Type B pancreatic cell (in vitro differentiated cells): ENCODE measurements at regions not wholly inside any gene's neighbourhood (a gene's known extent, or its start where the extent isn't known, plus 50 kb on each side); places are given as distances from the start of the nearest gene placed in this dataset.

ENCODE experiments used
- DNase-seq: peaks from one replicate; pipeline ENCODE4 v3.0.0; 2021; ENCODE audit warnings: mixed read lengths; ENCODE audit not compliant: unreplicated experiment; ENCODE audit errors: extremely low spot score
- H3K27ac Mint-ChIP-seq: 2 replicates; pipeline ENCODE4 v1.8.0; 2021; ENCODE audit warnings: mild to moderate bottlenecking, mixed read lengths
- H3K27me3 Mint-ChIP-seq: 2 replicates; pipeline ENCODE4 v1.8.0; 2021; ENCODE audit warnings: mixed read lengths
- H3K36me3 Mint-ChIP-seq: 2 replicates; pipeline ENCODE4 v1.8.0; 2021; ENCODE audit warnings: mixed read lengths
- H3K4me1 Mint-ChIP-seq: one replicate; pipeline ENCODE4 v1.8.0; 2021; ENCODE audit warnings: mixed read lengths; ENCODE audit not compliant: unreplicated experiment
- H3K4me3 Mint-ChIP-seq: 2 replicates; pipeline ENCODE4 v1.8.0; 2021; ENCODE audit warnings: mild to moderate bottlenecking, mixed read lengths
- H3K9me3 Mint-ChIP-seq: 2 replicates; pipeline ENCODE4 v1.8.0; 2021; ENCODE audit warnings: mixed read lengths
- CTCF ChIP-seq: fragments of 200-600 bp; sonication (generic); conservative IDR thresholded peaks from 2 replicates; pipeline ENCODE4 v1.5.0; 2021; ENCODE audit warnings: antibody characterized with exemption, mild to moderate bottlenecking

- Mint-ChIP-seq H3K4me3 (no peak overlapping the region), H3K27me3 (no peaks in the 10 kb centered on the region), H3K9me3 (no peaks in the 10 kb centered on the region), H3K36me3 (no peaks in the 10 kb centered on the region), H3K27ac (no peak overlapping the region), H3K4me1 (no peaks in the 10 kb centered on the region)
- no peak for TF ChIP-seq CTCF
- DNase-seq, result no peak
Observed at GRCh38 chr18:76080430-76080829, 414.6 kb downstream of the ZNF516 start.

- H3K9me3 Mint-ChIP-seq, result no peaks in the 10 kb centered on the region
- no peaks in the 10 kb centered on the region for H3K27me3 Mint-ChIP-seq
- H3K4me3 Mint-ChIP-seq, result no peak overlapping the region
- TF ChIP-seq CTCF, result no peak
- no peaks in the 10 kb centered on the region for H3K36me3 Mint-ChIP-seq
- no peaks in the 10 kb centered on the region for H3K4me1 Mint-ChIP-seq
- DNase-seq, result no peak
- H3K27ac Mint-ChIP-seq, result no peak overlapping the region
Observed at GRCh38 chr18:76075777-76076176, 419.3 kb downstream of the ZNF516 start.

GRCh38 chr18:76064998-76065397, 430.0 kb downstream of the ZNF516 start:
- Mint-ChIP-seq H3K9me3 (peaks cover 5% of the 10 kb centered on the region), H3K36me3 (no peaks in the 10 kb centered on the region), H3K4me1 (no peaks in the 10 kb centered on the region), H3K4me3 (no peak overlapping the region), H3K27ac (no peak overlapping the region), H3K27me3 (no peaks in the 10 kb centered on the region)
- no peak for TF ChIP-seq CTCF
- DNase-seq, result no peak

- Mint-ChIP-seq H3K4me1 (peaks cover 7% of the 10 kb centered on the region), H3K36me3 (no peaks in the 10 kb centered on the region), H3K4me3 (no peak overlapping the region), H3K27ac (no peak overlapping the region), H3K9me3 (peaks cover 4% of the 10 kb centered on the region), H3K27me3 (peaks cover 3% of the 10 kb centered on the region)
- no peak for TF ChIP-seq CTCF
- no peak for DNase-seq
Observed at GRCh38 chr18:76058146-76058545, 436.9 kb downstream of the ZNF516 start.

- Mint-ChIP-seq H3K4me3 (no peak overlapping the region), H3K9me3 (peaks cover 4% of the 10 kb centered on the region), H3K27ac (no peak overlapping the region), H3K4me1 (peaks cover 9% of the 10 kb centered on the region), H3K27me3 (peaks cover 3% of the 10 kb centered on the region), H3K36me3 (no peaks in the 10 kb centered on the region)
- TF ChIP-seq CTCF, result no peak
- DNase-seq, result no peak
Observed at GRCh38 chr18:76057386-76057785, 437.7 kb downstream of the ZNF516 start.

GRCh38 chr18:76056471-76057110, 438.5 kb downstream of the ZNF516 start:
- H3K27ac Mint-ChIP-seq, result no peak overlapping the region
- H3K9me3 Mint-ChIP-seq, result peaks cover 4% of the 10 kb centered on the region
- DNase-seq, result no peak
- TF ChIP-seq CTCF, result no peak
- H3K36me3 Mint-ChIP-seq, result no peaks in the 10 kb centered on the region
- peaks cover 3% of the 10 kb centered on the region for H3K27me3 Mint-ChIP-seq
- H3K4me3 Mint-ChIP-seq, result no peak overlapping the region
- peaks cover 13% of the 10 kb centered on the region for H3K4me1 Mint-ChIP-seq
